ENCODE measurements at regions not wholly inside any gene's neighbourhood (a gene's known extent, or its start where the extent isn't known, plus 50 kb on each side); places are given as distances from the start of the nearest gene placed in this dataset.

- Histone ChIP-seq H3K9me3 (ENCODE audit: control insufficient read depth in 2 of 2, low read length in 2 of 2) (no peaks in the 10 kb centered on the region), H3K36me3 (ENCODE audit: control insufficient read depth, insufficient read depth, low read length) (no peaks in the 10 kb centered on the region), H3K4me3 (ENCODE audit: low read depth, low read length) (no peak overlapping the region), H3K27ac (ENCODE audit: insufficient read depth, low read length, poor library complexity, severe bottlenecking) (no peak overlapping the region), H3K27me3 (ENCODE audit: control insufficient read depth, insufficient read depth, low read length) (no peaks in the 10 kb centered on the region), H3K4me1 (ENCODE audit: control insufficient read depth, insufficient read depth, low read length, poor library complexity, severe bottlenecking) (no peaks in the 10 kb centered on the region)
- no peaks in the 10 kb centered on the region for H3K36me3 Mint-ChIP-seq
- H3K27me3 Mint-ChIP-seq = peaks cover 4% of the 10 kb centered on the region
- no peak for DNase-seq
- peaks cover 2 to 19% (median 6%) of the 10 kb centered on the region in 7 donors for H3K9me3 Mint-ChIP-seq
- no peak overlapping the region for H3K4me3 Mint-ChIP-seq
- ATAC-seq (ENCODE audit: low read depth in 2 of 2) = no peak
- no peaks in the 10 kb centered on the region for H3K4me1 Mint-ChIP-seq
- no peak overlapping the region for H3K27ac Mint-ChIP-seq
Measured at GRCh38 chr5:165057145-165057544, 1551.7 kb downstream of the MAT2B start.

DNA sequence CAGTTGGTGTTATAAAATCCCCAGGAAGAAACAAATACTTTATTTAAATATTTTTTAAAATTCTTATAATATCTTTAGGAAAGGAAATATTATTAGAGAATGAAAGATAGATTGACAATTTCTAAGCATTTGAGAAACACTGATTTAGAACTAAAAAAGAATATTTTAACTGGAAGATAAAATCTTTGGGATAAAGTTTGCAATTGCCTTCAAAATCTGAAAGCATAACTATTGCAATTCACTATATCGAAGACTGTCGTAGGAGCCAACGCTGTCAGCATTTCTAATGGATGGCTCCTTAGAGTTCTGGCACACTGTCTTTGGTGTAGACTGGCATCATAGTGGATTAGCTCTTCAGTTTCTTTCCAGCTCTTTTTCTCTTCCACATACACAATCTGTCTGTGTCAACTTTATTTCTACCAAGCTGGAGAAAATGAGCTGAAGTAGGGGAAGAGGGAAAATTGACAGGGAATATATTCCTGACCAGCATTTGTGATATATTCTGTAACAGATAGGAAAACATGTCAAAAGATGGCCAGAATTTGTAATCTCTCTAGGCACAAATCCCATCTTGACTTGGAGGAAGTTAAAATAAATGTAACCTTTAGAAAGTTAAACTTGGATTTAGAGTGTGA is 1561.4 kb downstream of the MAT2B start:
- Mint-ChIP-seq H3K27me3 (no peaks in the 10 kb centered on the region), H3K27ac (no peak overlapping the region), H3K36me3 (no peaks in the 10 kb centered on the region), H3K9me3 (peaks cover 1 to 28% (median 10%) of the 10 kb centered on the region in 7 donors), H3K4me1 (peaks cover 0 to under 1% (median 0%) of the 10 kb centered on the region in 4 donors), H3K4me3 (no peak overlapping the region)
- H3K4me3 ChIP-seq (ENCODE audit: low read depth, low read length) = no peak overlapping the region
- peaks cover 0 to 2% of the 10 kb centered on the region in 2 experiments for H3K9me3 ChIP-seq (ENCODE audit: control insufficient read depth in 2 of 2, low read length in 2 of 2)
- H3K27ac ChIP-seq (ENCODE audit: insufficient read depth, low read length, poor library complexity, severe bottlenecking) = no peak overlapping the region
- H3K36me3 ChIP-seq (ENCODE audit: control insufficient read depth, insufficient read depth, low read length) = no peaks in the 10 kb centered on the region
- no peaks in the 10 kb centered on the region for H3K27me3 ChIP-seq (ENCODE audit: control insufficient read depth, insufficient read depth, low read length)
- H3K4me1 ChIP-seq (ENCODE audit: control insufficient read depth, insufficient read depth, low read length, poor library complexity, severe bottlenecking) = no peaks in the 10 kb centered on the region
- ATAC-seq (ENCODE audit: low read depth in 2 of 2) (no peak), DNase-seq (no peak)

DNA sequence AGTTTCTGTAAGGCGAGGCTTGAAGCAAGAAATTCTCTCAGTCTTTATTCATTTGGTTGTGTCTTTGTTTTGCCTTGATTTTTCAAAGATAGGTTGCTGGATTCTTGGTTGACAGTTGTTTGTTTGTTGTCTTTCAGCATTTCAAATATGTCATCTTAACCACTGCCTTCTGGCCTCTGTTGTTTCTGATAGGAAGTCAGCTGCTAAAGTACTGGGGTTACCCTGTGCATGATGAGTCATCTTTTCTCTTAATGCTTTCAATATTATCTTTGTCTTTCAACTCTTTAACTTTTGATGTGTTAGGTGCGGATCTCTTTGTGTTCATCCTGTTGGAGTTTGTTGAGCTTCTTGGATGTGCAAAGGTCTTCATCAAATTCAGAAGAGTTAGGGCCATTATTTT is 1571.3 kb downstream of the MAT2B start:
- peaks cover 5 to 31% (median 11%) of the 10 kb centered on the region in 7 donors for H3K9me3 Mint-ChIP-seq
- DNase-seq (no peak), ATAC-seq (ENCODE audit: low read depth in 2 of 2) (no peak)
- Histone ChIP-seq H3K9me3 (ENCODE audit: control insufficient read depth in 2 of 2, low read length in 2 of 2) (peaks cover 5 to 12% of the 10 kb centered on the region in 2 experiments), H3K4me3 (ENCODE audit: low read depth, low read length) (no peak overlapping the region), H3K27ac (ENCODE audit: insufficient read depth, low read length, poor library complexity, severe bottlenecking) (no peak overlapping the region), H3K27me3 (ENCODE audit: control insufficient read depth, insufficient read depth, low read length) (no peaks in the 10 kb centered on the region), H3K36me3 (ENCODE audit: control insufficient read depth, insufficient read depth, low read length) (no peaks in the 10 kb centered on the region), H3K4me1 (ENCODE audit: control insufficient read depth, insufficient read depth, low read length, poor library complexity, severe bottlenecking) (no peaks in the 10 kb centered on the region)
- peaks cover 0 to 3% (median 0%) of the 10 kb centered on the region in 4 donors for H3K4me1 Mint-ChIP-seq
- no peak overlapping the region for H3K4me3 Mint-ChIP-seq
- H3K27me3 Mint-ChIP-seq = no peaks in the 10 kb centered on the region
- no peak overlapping the region for H3K27ac Mint-ChIP-seq
- no peaks in the 10 kb centered on the region for H3K36me3 Mint-ChIP-seq

DNA sequence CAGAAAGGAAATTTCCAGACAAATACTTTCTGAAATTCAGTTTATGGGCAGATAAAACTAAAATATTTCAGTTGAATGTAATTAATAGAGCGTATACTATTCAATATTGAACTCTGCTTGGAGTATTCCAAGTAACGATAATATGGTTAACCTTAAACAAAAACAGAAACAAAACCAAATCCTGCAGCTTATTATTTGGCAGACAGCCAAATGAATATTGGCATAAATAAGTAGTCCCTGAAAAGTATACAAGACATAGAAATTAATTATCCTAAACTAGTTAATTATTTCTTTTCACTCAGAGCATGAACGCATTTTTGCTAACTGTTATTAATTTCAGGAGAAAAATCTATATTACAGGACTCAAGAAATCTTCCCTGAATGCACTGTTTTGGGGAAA is 1574.0 kb downstream of the MAT2B start:
- DNase-seq = no peak
- Mint-ChIP-seq H3K4me3 (no peak overlapping the region), H3K4me1 (no peaks in the 10 kb centered on the region)

GRCh38 chr5:165083394-165083793 is 1578.0 kb downstream of the MAT2B start:
- Mint-ChIP-seq H3K4me3 (no peak overlapping the region), H3K4me1 (no peaks in the 10 kb centered on the region), H3K9me3 (peaks cover 0 to 13% (median 3%) of the 10 kb centered on the region in 7 donors), H3K27ac (no peak overlapping the region), H3K27me3 (no peaks in the 10 kb centered on the region), H3K36me3 (no peaks in the 10 kb centered on the region)
- no peaks in the 10 kb centered on the region for H3K4me1 ChIP-seq (ENCODE audit: control insufficient read depth, insufficient read depth, low read length, poor library complexity, severe bottlenecking)
- no peaks in the 10 kb centered on the region for H3K9me3 ChIP-seq (ENCODE audit: control insufficient read depth in 2 of 2, low read length in 2 of 2)
- H3K27ac ChIP-seq (ENCODE audit: insufficient read depth, low read length, poor library complexity, severe bottlenecking) = no peak overlapping the region
- H3K36me3 ChIP-seq (ENCODE audit: control insufficient read depth, insufficient read depth, low read length) = no peaks in the 10 kb centered on the region
- no peaks in the 10 kb centered on the region for H3K27me3 ChIP-seq (ENCODE audit: control insufficient read depth, insufficient read depth, low read length)
- no peak overlapping the region for H3K4me3 ChIP-seq (ENCODE audit: low read depth, low read length)
- DNase-seq (no peak), ATAC-seq (ENCODE audit: low read depth in 2 of 2) (no peak)

More for the DNA sequence above, 1574.0 kb downstream of the MAT2B start:
- Mint-ChIP-seq H3K27ac (no peak overlapping the region), H3K36me3 (no peaks in the 10 kb centered on the region), H3K9me3 (peaks cover 0 to 17% (median 7%) of the 10 kb centered on the region in 7 donors), H3K27me3 (no peaks in the 10 kb centered on the region)
- Histone ChIP-seq H3K9me3 (ENCODE audit: control insufficient read depth in 2 of 2, low read length in 2 of 2) (peaks cover under 1 to 9% of the 10 kb centered on the region in 2 experiments), H3K4me3 (ENCODE audit: low read depth, low read length) (no peak overlapping the region), H3K36me3 (ENCODE audit: control insufficient read depth, insufficient read depth, low read length) (no peaks in the 10 kb centered on the region), H3K27ac (ENCODE audit: insufficient read depth, low read length, poor library complexity, severe bottlenecking) (no peak overlapping the region), H3K4me1 (ENCODE audit: control insufficient read depth, insufficient read depth, low read length, poor library complexity, severe bottlenecking) (no peaks in the 10 kb centered on the region), H3K27me3 (ENCODE audit: control insufficient read depth, insufficient read depth, low read length) (no peaks in the 10 kb centered on the region)
- no peak for ATAC-seq (ENCODE audit: low read depth in 2 of 2)

- H3K27me3 Mint-ChIP-seq = no peaks in the 10 kb centered on the region
- Histone ChIP-seq H3K9me3 (ENCODE audit: control insufficient read depth in 2 of 2, low read length in 2 of 2) (no peaks in the 10 kb centered on the region), H3K27ac (ENCODE audit: insufficient read depth, low read length, poor library complexity, severe bottlenecking) (no peak overlapping the region), H3K27me3 (ENCODE audit: control insufficient read depth, insufficient read depth, low read length) (no peaks in the 10 kb centered on the region), H3K4me1 (ENCODE audit: control insufficient read depth, insufficient read depth, low read length, poor library complexity, severe bottlenecking) (no peaks in the 10 kb centered on the region), H3K36me3 (ENCODE audit: control insufficient read depth, insufficient read depth, low read length) (no peaks in the 10 kb centered on the region), H3K4me3 (ENCODE audit: low read depth, low read length) (no peak overlapping the region)
- peaks cover 0 to 22% (median 3%) of the 10 kb centered on the region in 7 donors for H3K9me3 Mint-ChIP-seq
- H3K4me3 Mint-ChIP-seq = no peak overlapping the region
- H3K27ac Mint-ChIP-seq = no peak overlapping the region
- DNase-seq = no peak
- no peak for ATAC-seq (ENCODE audit: low read depth in 2 of 2)
- H3K36me3 Mint-ChIP-seq = no peaks in the 10 kb centered on the region
- H3K4me1 Mint-ChIP-seq = no peaks in the 10 kb centered on the region
Measured at GRCh38 chr5:165086465-165086864, 1581.0 kb downstream of the MAT2B start.

DNA sequence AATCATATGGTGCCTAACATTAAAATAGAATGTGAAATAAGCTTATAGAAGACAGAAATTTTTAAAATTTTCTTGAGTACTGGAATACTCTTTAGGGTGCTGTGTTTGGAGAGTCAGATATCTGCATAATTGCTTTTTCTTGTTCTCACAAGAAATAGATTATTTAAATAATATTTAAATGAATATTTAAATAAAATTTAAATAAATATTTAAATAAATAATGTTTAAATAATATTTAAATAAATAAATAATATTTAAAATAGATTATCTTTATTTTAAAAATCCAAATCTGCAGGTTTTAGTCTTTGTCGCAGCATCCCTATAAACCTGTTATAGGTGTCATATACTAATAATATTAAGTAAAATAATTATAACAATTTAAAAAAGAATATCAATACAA is 1589.4 kb downstream of the MAT2B start:
- no peak overlapping the region for H3K27ac Mint-ChIP-seq
- no peak overlapping the region for H3K4me3 Mint-ChIP-seq
- no peaks in the 10 kb centered on the region for H3K27me3 Mint-ChIP-seq

DNA sequence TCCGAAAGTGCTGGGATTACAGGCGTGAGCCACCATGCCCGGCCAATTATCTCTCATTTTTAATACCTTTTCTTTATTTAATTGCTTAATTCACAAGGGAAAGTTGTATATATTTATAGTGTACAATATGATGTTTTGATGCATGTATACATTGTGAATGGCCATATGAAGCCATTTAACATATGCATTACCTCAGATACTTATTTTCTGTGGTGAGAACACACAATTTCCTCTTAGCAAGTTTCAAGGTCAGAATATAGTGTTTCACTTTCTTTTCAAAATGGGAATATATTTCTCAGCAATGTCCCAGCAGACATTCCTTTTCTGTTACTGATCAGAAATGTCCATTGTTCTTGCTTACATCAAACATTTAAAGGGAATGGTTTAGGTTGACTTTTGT is 1596.3 kb downstream of the MAT2B start:
- ATAC-seq (ENCODE audit: low read depth in 2 of 2) = no peak
- Histone ChIP-seq H3K27ac (ENCODE audit: insufficient read depth, low read length, poor library complexity, severe bottlenecking) (no peak overlapping the region), H3K27me3 (ENCODE audit: control insufficient read depth, insufficient read depth, low read length) (no peaks in the 10 kb centered on the region), H3K4me3 (ENCODE audit: low read depth, low read length) (no peak overlapping the region), H3K4me1 (ENCODE audit: control insufficient read depth, insufficient read depth, low read length, poor library complexity, severe bottlenecking) (no peaks in the 10 kb centered on the region), H3K36me3 (ENCODE audit: control insufficient read depth, insufficient read depth, low read length) (no peaks in the 10 kb centered on the region), H3K9me3 (ENCODE audit: control insufficient read depth in 2 of 2, low read length in 2 of 2) (no peaks in the 10 kb centered on the region)
- Mint-ChIP-seq H3K4me3 (no peak overlapping the region), H3K27me3 (no peaks in the 10 kb centered on the region), H3K4me1 (no peaks in the 10 kb centered on the region), H3K9me3 (peaks cover 10 to 27% (median 13%) of the 10 kb centered on the region in 7 donors), H3K27ac (no peak overlapping the region), H3K36me3 (no peaks in the 10 kb centered on the region)
- DNase-seq = no peak

More for the DNA sequence above, 1589.4 kb downstream of the MAT2B start:
- Histone ChIP-seq H3K9me3 (ENCODE audit: control insufficient read depth in 2 of 2, low read length in 2 of 2) (peaks cover 0 to 2% of the 10 kb centered on the region in 2 experiments), H3K36me3 (ENCODE audit: control insufficient read depth, insufficient read depth, low read length) (no peaks in the 10 kb centered on the region), H3K4me1 (ENCODE audit: control insufficient read depth, insufficient read depth, low read length, poor library complexity, severe bottlenecking) (no peaks in the 10 kb centered on the region), H3K27ac (ENCODE audit: insufficient read depth, low read length, poor library complexity, severe bottlenecking) (no peak overlapping the region), H3K27me3 (ENCODE audit: control insufficient read depth, insufficient read depth, low read length) (no peaks in the 10 kb centered on the region), H3K4me3 (ENCODE audit: low read depth, low read length) (no peak overlapping the region)
- no peaks in the 10 kb centered on the region for H3K36me3 Mint-ChIP-seq
- DNase-seq (no peak), ATAC-seq (ENCODE audit: low read depth in 2 of 2) (no peak)
- H3K9me3 Mint-ChIP-seq = peaks cover 1 to 19% (median 9%) of the 10 kb centered on the region in 7 donors
- H3K4me1 Mint-ChIP-seq = no peaks in the 10 kb centered on the region
